GM10266 (cell line): ENCODE measurements at regions not wholly inside any gene's neighbourhood (a gene's known extent, or its start where the extent isn't known, plus 50 kb on each side); places are given as distances from the start of the nearest gene placed in this dataset.

ENCODE experiments used
- DNase-seq: peaks from one replicate; pipeline ENCODE4 v3.0.0; 2012; ENCODE audit errors: extremely low spot score
- TF ChIP-seq, protein P1 (sequence below): IDR thresholded peaks from 2 replicates; pipeline ENCODE4 v1.5.1; 2012; ENCODE audit warnings: mild to moderate bottlenecking, low read depth; ENCODE audit not compliant: control insufficient read depth, insufficient read depth; ENCODE audit errors: missing control alignments

DNA sequence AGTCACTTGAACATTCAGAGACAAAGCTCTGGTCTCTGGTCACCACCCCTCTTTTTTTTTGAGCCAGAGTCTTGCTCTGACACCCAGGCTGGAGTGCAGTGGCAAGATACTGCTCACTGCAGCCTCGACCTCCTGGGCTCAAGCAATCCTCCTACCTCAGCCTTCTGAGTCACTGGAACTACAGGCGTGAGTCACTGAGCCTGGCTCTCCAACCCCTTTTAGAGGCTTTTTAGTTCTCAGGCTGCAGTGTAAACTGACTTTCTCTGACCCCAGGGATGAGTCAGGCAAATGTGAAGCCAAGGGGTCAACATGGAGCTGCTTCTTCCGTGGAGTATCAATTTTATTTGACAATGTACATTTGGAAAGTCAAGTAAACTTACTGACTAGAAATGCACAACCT, 229.2 kb downstream of the PTTG2 start:
- TF ChIP-seq, protein P1, sequence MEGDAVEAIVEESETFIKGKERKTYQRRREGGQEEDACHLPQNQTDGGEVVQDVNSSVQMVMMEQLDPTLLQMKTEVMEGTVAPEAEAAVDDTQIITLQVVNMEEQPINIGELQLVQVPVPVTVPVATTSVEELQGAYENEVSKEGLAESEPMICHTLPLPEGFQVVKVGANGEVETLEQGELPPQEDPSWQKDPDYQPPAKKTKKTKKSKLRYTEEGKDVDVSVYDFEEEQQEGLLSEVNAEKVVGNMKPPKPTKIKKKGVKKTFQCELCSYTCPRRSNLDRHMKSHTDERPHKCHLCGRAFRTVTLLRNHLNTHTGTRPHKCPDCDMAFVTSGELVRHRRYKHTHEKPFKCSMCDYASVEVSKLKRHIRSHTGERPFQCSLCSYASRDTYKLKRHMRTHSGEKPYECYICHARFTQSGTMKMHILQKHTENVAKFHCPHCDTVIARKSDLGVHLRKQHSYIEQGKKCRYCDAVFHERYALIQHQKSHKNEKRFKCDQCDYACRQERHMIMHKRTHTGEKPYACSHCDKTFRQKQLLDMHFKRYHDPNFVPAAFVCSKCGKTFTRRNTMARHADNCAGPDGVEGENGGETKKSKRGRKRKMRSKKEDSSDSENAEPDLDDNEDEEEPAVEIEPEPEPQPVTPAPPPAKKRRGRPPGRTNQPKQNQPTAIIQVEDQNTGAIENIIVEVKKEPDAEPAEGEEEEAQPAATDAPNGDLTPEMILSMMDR: no peak
- DNase-seq: no peak

DNA sequence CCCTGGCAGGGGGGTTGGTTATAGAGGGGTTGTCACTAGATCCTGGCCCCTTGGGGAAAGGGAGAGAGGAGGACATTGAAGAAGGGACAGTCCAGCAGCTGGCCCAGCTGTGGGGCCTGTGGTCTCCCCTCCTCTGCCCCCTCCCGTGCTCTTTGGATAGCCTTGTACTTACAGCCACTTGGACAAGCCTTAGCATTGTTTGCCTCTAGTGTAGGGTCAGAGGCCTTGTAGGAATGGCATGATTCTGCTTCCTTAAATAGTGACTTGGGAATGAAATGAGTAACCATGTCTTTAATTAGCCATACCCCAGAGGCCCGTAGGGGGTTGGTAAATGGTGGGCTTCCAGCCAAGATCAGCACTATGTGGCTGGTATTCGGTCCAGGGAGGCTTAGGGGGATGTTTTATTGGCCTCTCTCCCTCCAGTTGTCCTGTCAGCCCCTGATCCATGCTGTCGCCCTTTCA, 230.6 kb downstream of the PTTG2 start:
- TF ChIP-seq, protein P1: no peak
- DNase-seq: no peak

DNA sequence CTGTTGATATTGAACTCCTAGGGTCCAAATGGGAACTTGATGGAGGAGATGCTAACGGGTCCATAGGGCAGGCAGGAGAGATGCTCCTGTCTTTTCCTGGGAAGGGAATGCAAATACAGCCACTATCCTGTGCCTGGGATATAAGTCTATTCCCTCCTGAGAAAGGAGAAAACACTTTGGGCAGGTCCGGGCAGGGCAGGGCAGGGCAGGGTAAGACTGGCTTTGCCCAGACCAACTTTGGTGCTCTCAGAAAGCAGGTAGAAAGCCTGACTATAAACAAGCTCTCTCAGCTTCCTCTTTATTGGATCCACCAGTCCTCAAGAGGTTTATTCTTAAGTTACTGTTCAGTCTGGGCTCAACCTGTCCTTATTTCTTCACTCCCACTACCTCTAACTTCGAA, 232.3 kb downstream of the PTTG2 start:
- DNase-seq: no peak
- TF ChIP-seq, protein P1: no peak

DNA sequence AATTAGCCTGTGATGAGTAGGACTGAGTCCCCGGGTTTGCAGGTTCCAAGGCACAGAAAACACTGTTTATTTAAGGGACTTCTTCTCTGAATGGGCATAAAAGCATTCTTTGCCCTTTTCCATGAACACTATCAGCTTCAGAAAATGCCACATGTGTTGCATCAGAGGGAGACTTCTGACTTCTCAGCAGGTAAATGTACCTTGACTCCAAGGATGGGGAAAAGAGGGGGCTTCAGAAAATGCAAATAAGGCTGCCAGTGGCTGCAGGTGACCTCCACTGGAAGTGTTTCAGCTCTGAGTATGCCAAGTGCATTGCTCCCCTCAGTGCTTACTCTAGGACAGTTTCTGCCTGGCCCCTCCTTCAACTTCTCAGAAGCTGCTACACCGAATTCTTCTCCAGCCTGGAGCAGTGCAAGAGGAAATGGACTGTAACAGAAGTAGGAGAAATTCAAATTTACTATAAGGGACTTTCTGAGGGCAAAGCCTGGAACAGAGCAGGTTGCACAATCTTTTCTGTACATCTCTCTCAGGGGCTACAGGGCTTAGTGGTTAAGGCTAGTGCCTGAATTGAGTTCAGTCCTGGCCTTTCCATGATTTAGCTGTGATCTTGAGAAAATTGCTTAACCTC, 233.2 kb downstream of the PTTG2 start:
- no peak for DNase-seq

DNA sequence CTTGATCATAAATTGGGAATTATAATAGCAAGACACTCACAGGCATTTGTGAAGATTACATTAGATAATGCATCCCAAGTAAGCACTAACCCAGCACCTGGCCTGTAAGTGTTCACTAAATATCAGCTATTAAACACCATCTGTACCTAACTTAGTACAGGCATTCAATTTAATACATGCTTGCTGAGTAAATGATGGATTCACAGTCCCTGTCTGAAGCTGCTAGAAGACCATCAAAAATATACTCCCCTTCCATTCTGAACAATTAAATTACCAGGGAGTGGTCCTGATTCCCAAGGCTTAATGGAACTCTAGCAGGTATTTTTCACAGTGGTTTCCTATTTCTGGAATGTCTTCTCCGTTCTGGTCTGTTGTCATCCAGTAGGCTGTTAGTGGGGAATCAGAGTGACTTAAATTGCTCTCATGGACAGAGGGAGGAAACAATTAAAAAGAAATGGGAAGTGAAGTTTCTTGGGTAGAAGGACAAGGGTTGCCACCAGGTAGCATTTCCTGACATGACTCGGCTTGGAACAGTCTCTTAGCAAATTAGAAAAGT, 233.9 kb downstream of the PTTG2 start:
- TF ChIP-seq, protein P1: no peak
- no peak for DNase-seq

More for the DNA sequence above, 233.2 kb downstream of the PTTG2 start:
- TF ChIP-seq, protein P1: no peak

- no peak for DNase-seq
- TF ChIP-seq, protein P1: no peak
Measured at GRCh38 chr4:38195486-38195885, 235.3 kb downstream of the PTTG2 start.

DNA sequence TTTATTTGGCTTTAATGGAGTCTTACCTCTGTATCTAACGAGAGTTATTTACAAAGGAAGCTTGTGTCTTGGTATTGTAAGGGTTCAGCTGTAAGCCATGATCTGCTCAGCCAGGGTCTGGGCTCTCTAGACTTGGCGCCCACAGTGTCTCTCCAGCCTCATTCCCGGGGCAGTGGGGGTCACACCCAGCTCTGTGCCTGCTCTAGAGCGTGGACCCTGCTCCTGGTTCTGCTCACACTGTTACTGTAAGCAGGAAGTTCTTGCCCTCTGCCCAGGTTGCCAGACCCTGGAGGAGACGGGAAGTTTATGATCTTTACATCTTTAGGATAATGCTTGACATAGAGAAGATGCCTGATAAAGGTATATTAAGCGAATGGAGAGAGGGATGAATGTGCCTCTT, 235.7 kb downstream of the PTTG2 start:
- TF ChIP-seq, protein P1: no peak

More for the DNA sequence above, 235.7 kb downstream of the PTTG2 start:
- no peak for DNase-seq
